Pancreas (tissue), 10 donors: ENCODE measurements at regions not wholly inside any gene's neighbourhood (a gene's known extent, or its start where the extent isn't known, plus 50 kb on each side); places are given as distances from the start of the nearest gene placed in this dataset.

Experiments used
- ATAC-seq, 4 donors: fragments of 200-7000 bp; cut with Tn5 transposase; one replicate each; pipeline versions ENCODE4 v1.8.0 to v1.9.1; 2020; ENCODE audit warnings: mild to moderate bottlenecking in 4 of 4, moderate library complexity in 4 of 4
- DNase-seq, 6 donors: peaks; one replicate each; pipeline ENCODE4 v3.0.0-alpha.2; 2020
- FAIRE-seq: peaks from 2 replicates; lab custom pipeline; 2012; peaks lifted over from hg19 to GRCh38; lab: Jason Lieb, UNC
- H3K27ac ChIP-seq, 4 donors: fragments of 200-600 bp; sonication (generic); 1 replicate in 3 of 4; 2 replicates in 1 of 4; pipeline versions ENCODE4 v1.5.0 to v1.8.0; 2020
- H3K27me3 ChIP-seq, 4 donors: fragments of 200-600 bp; one replicate each; pipeline ENCODE4 v1.8.0; 2021
- H3K36me3 ChIP-seq, 3 donors: fragments of 200-600 bp; sonication (generic) in 1 of 3; one replicate each; pipeline versions ENCODE4 v1.5.0 to v1.8.0; 2020 to 2021
- H3K4me1 ChIP-seq, 3 donors: fragments of 200-600 bp; one replicate each; pipeline ENCODE4 v1.8.0; 2021
- H3K4me3 ChIP-seq, 4 donors: fragments of 200-600 bp; sonication (generic) in 2 of 4; one replicate each; pipeline versions ENCODE4 v1.5.0 to v1.8.0; 2020 to 2021
- H3K9me3 ChIP-seq, 4 donors: fragments of 200-600 bp; one replicate each; pipeline ENCODE4 v1.8.0; 2021
- CTCF ChIP-seq, 4 donors: fragments of 200-600 bp; sonication (generic) in 3 of 4; IDR thresholded peaks; one replicate each; pipeline versions ENCODE4 v1.5.0 to v1.8.0; 2021; ENCODE audit warnings: antibody characterized with exemption in 4 of 4
- WGBS, 2 donors: extraction: QIAGEN DNeasy Blood & Tissue Kit; methylation state at CpG; one replicate each; pipeline ENCODE4 v1.1.7; 2013; 5-methylcytosine and 5-hydroxymethylcytosine counted together
- intact Hi-C, 3 donors: fragments of 100-400 bp; cut with DNase I; formaldehyde crosslinking; loops; one replicate each; pipeline versions ENCODE4 v1.11.1 to v1.14.2; 2022
- donor health status: healthy with polysubstance abuse.
- donor health status: DM: no; HTN: no; CAD: no; lungs with moderate emphysema.
- donor health status: DM: no; HTN: no; CAD: no.
- donor health status: control.
- donor health status: control.
- donor health status: Bipolar disorder and iron deficiency.
- donor health status: DM: yes; HTN: yes; CAD: no.
- donor health status: DM: no; HTN: no; CAD: no.
- donor health status: DM: no; HTN: no; CAD: no.
- donor health status: DM: yes; HTN: yes; CAD: no.

- WGBS, 2 donors, result 94 to 97% methylated on average over 3 of the region's 3 CpGs
- peaks cover 5 to 17% (median 7%) of the 10 kb centered on the region in 3 donors for H3K4me1 ChIP-seq
- H3K27me3 ChIP-seq, result no peaks in the 10 kb centered on the region
- no peak overlapping the region for H3K27ac ChIP-seq
- ATAC-seq (no peak), DNase-seq (no peak), FAIRE-seq (no peak)
- H3K36me3 ChIP-seq, result no peaks in the 10 kb centered on the region
- no peaks in the 10 kb centered on the region for H3K9me3 ChIP-seq
- TF ChIP-seq CTCF (IDR thresholded peaks at IDR 0.05), result no peak
- intact Hi-C loops, result no loop called here
- no peak overlapping the region for H3K4me3 ChIP-seq
Observed at GRCh38 chr12:67926063-67926462, 63.2 kb upstream of the IFNG-AS1 start.

GRCh38 chr12:67927324-67927723, 61.9 kb upstream of the IFNG-AS1 start:
- Histone ChIP-seq H3K36me3 (no peaks in the 10 kb centered on the region), H3K27ac (no peak overlapping the region), H3K27me3 (no peaks in the 10 kb centered on the region), H3K9me3 (no peaks in the 10 kb centered on the region), H3K4me1 (peaks cover 5 to 17% (median 7%) of the 10 kb centered on the region in 3 donors), H3K4me3 (no peak overlapping the region)
- WGBS, 2 donors, result 88 to 93% methylated on average over 4 of the region's 4 CpGs
- no peak for DNase-seq
- ATAC-seq, result no peak
- FAIRE-seq, result no peak
- intact Hi-C loops, result no loop called here
- TF ChIP-seq CTCF (IDR thresholded peaks at IDR 0.05), result no peak

DNA sequence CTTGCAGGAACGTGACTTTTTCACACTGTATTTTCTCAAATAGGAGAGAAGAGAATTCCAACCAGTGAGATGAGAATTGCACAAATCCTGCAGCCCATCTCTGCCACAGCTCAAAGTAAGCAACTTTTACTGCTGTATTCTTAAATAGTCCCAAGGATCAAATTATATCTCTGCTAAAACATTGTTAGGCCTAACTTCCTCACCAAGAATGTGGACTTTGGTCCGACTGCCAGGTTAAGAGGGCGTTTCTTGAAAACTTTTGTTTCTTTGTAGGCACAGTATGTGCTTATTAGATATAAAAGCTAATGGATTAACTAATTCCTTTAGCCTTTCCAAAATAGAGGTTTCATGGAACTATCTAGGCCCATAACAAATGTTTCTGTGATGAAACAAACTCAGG, 61.4 kb upstream of the IFNG-AS1 start:
- 38 to 50% methylated on average over 3 of the region's 3 CpGs for WGBS, 2 donors
- FAIRE-seq, result no peak
- no peak overlapping the region for H3K4me3 ChIP-seq
- no peak for DNase-seq
- no peaks in the 10 kb centered on the region for H3K36me3 ChIP-seq
- no peaks in the 10 kb centered on the region for H3K27me3 ChIP-seq
- H3K27ac ChIP-seq, result no peak overlapping the region
- no peak for TF ChIP-seq CTCF (IDR thresholded peaks at IDR 0.05)
- ATAC-seq, result peak; percentile 25 to 55 (median 44)
- intact Hi-C loops, result no loop called here
- H3K9me3 ChIP-seq, result no peaks in the 10 kb centered on the region
- H3K4me1 ChIP-seq, result peaks cover 5 to 17% (median 7%) of the 10 kb centered on the region in 3 donors

- no peaks in the 10 kb centered on the region for H3K27me3 ChIP-seq
- no peak for FAIRE-seq
- H3K27ac ChIP-seq, result peak overlapping the region in 2 of 4 donors; percentile 17 to 31
- no peaks in the 10 kb centered on the region for H3K36me3 ChIP-seq
- peak; percentile 80 to 95 (median 90) for ATAC-seq
- TF ChIP-seq CTCF (IDR thresholded peaks at IDR 0.05), result no peak
- no peaks in the 10 kb centered on the region for H3K9me3 ChIP-seq
- peak in 1 of 6 donors; percentile 39 for DNase-seq
- H3K4me3 ChIP-seq, result no peak overlapping the region
- H3K4me1 ChIP-seq, result peaks cover 5 to 17% (median 7%) of the 10 kb centered on the region in 3 donors
- WGBS, 2 donors, result 43 to 49% methylated on average over 3 of the region's 3 CpGs
- intact Hi-C loops, result no loop called here
Observed at GRCh38 chr12:67928621-67929383, 60.4 kb upstream of the IFNG-AS1 start.

- intact Hi-C loops, result no loop called here
- no peaks in the 10 kb centered on the region for H3K27me3 ChIP-seq
- peak overlapping the region in 2 of 4 donors; percentile 17 to 31 for H3K27ac ChIP-seq
- H3K9me3 ChIP-seq, result no peaks in the 10 kb centered on the region
- TF ChIP-seq CTCF (IDR thresholded peaks at IDR 0.05), result no peak
- no peaks in the 10 kb centered on the region for H3K36me3 ChIP-seq
- H3K4me3 ChIP-seq, result no peak overlapping the region
- 25 to 36% methylated on average over 2 of the region's 2 CpGs for WGBS, 2 donors
- no peak for FAIRE-seq
- ATAC-seq, result peak; percentile 19 to 49 (median 42)
- no peak for DNase-seq
- peaks cover 5 to 17% (median 7%) of the 10 kb centered on the region in 3 donors for H3K4me1 ChIP-seq
Observed at GRCh38 chr12:67929384-67929772, 59.9 kb upstream of the IFNG-AS1 start.
